HepG2 (cell line): ENCODE measurements at regions not wholly inside any gene's neighbourhood (a gene's known extent, or its start where the extent isn't known, plus 50 kb on each side); places are given as distances from the start of the nearest gene placed in this dataset.

Experiments used
- EZH2 ChIP-seq: conservative IDR thresholded peaks from 2 replicates; pipeline ENCODE4 v1.6.1; 2012; ENCODE audit warnings: mild to moderate bottlenecking, low read depth, low read length, moderate library complexity
- FLYWCH1 ChIP-seq: sonication (generic); formaldehyde crosslinking; IDR thresholded peaks from 2 replicates; pipeline ENCODE4 v1.8.1; 2023; ENCODE audit warnings: mild to moderate bottlenecking, missing genetic modification reagents
- GPN1 ChIP-seq: sonication (generic); formaldehyde crosslinking; IDR thresholded peaks from 2 replicates; pipeline ENCODE4 v1.5.1; 2020; ENCODE audit warnings: missing genetic modification reagents, borderline replicate concordance
- HIC2 ChIP-seq: sonication (generic); formaldehyde crosslinking; IDR thresholded peaks from 2 replicates; pipeline ENCODE4 v1.9.0; 2022; ENCODE audit warnings: low read depth, missing genetic modification reagents
- LRRFIP1 ChIP-seq: sonication (generic); formaldehyde crosslinking; conservative IDR thresholded peaks from 2 replicates; pipeline ENCODE4 v1.4.0; 2020; ENCODE audit warnings: missing genetic modification reagents
- MLLT10 ChIP-seq: sonication (generic); formaldehyde crosslinking; IDR thresholded peaks from 2 replicates; pipeline ENCODE4 v1.4.0; 2020; ENCODE audit warnings: missing genetic modification reagents
- RELA ChIP-seq: sonication (generic); formaldehyde crosslinking; IDR thresholded peaks from 2 replicates; pipeline ENCODE4 v1.4.0; 2020; ENCODE audit warnings: missing genetic modification reagents
- ZNF350 ChIP-seq: sonication (generic); formaldehyde crosslinking; IDR thresholded peaks from 2 replicates; pipeline ENCODE4 v1.4.0; 2020; ENCODE audit warnings: mild to moderate bottlenecking, low read depth, missing genetic modification reagents, borderline replicate concordance
- ZNF572 ChIP-seq: sonication (generic); formaldehyde crosslinking; IDR thresholded peaks from 2 replicates; pipeline ENCODE4 v1.5.1; 2020; ENCODE audit warnings: mild to moderate bottlenecking, missing genetic modification reagents
- TF ChIP-seq, protein P1 (sequence below): sonication (generic); formaldehyde crosslinking; IDR thresholded peaks from 2 replicates; pipeline ENCODE4 v1.4.0; 2020; ENCODE audit warnings: mild to moderate bottlenecking, missing genetic modification reagents, borderline replicate concordance

DNA sequence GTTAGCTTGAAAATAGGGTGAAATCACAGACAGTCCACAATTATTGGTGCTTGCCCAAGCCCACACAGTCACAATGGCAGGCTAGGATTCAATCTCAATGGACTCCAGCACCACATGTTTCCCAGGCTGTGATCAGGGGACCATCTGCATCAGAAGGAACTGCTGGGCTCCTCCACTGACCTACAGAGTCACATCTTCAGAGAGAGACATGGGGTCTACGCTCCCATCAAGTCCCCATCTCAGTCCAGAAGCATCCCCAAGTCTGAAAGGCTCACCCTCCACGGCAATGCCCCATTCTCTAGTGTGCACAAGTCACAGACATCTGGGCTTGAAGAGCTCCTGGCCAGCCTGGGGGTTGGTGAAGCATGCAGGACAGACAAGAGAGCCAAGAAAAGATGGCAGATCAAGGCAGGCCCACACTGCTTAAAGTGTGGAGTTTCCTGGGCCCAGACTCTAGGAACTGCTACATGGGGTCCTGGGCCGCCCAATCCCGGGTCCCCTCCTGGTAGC is 262.5 kb downstream of the NPHP4 start (continued):
- TF ChIP-seq LRRFIP1 (CRISPR knock-in tag) (no peak), GPN1 (CRISPR knock-in tag) (no peak), MLLT10 (CRISPR knock-in tag) (no peak), RELA (no peak), ZNF350 (no peak), EZH2 (no peak), FLYWCH1 (CRISPR knock-in tag) (no peak), HIC2 (CRISPR knock-in tag) (no peak), ZNF572 (no peak)
- TF ChIP-seq, protein P1, sequence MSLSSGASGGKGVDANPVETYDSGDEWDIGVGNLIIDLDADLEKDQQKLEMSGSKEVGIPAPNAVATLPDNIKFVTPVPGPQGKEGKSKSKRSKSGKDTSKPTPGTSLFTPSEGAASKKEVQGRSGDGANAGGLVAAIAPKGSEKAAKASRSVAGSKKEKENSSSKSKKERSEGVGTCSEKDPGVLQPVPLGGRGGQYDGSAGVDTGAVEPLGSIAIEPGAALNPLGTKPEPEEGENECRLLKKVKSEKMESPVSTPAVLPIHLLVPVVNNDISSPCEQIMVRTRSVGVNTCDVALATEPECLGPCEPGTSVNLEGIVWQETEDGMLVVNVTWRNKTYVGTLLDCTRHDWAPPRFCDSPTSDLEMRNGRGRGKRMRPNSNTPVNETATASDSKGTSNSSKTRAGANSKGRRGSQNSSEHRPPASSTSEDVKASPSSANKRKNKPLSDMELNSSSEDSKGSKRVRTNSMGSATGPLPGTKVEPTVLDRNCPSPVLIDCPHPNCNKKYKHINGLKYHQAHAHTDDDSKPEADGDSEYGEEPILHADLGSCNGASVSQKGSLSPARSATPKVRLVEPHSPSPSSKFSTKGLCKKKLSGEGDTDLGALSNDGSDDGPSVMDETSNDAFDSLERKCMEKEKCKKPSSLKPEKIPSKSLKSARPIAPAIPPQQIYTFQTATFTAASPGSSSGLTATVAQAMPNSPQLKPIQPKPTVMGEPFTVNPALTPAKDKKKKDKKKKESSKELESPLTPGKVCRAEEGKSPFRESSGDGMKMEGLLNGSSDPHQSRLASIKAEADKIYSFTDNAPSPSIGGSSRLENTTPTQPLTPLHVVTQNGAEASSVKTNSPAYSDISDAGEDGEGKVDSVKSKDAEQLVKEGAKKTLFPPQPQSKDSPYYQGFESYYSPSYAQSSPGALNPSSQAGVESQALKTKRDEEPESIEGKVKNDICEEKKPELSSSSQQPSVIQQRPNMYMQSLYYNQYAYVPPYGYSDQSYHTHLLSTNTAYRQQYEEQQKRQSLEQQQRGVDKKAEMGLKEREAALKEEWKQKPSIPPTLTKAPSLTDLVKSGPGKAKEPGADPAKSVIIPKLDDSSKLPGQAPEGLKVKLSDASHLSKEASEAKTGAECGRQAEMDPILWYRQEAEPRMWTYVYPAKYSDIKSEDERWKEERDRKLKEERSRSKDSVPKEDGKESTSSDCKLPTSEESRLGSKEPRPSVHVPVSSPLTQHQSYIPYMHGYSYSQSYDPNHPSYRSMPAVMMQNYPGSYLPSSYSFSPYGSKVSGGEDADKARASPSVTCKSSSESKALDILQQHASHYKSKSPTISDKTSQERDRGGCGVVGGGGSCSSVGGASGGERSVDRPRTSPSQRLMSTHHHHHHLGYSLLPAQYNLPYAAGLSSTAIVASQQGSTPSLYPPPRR = no peak
